ENCODE measurements at regions not wholly inside any gene's neighbourhood (a gene's known extent, or its start where the extent isn't known, plus 50 kb on each side); places are given as distances from the start of the nearest gene placed in this dataset.

DNA sequence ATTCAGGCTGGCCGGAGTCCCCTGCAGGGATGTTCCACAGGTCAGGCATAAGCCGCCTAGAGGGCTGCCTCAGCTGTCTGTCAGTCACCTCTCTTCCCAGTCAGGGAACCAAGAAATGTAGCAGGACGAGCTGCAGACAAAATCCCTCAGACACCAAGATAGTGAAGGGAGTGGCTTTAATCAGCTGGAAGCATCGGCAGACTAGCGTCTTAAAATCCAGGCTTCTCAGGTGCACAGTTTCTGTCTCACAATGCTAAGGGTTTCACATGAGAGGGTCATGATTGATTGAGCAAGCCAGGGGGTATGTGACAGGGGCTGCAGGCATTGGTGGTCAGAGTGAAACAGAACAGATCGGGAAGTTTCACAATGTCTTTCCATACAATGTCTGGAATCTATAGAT lies 247.2 kb downstream of the CDH10 start:
- TF ChIP-seq, protein P1, sequence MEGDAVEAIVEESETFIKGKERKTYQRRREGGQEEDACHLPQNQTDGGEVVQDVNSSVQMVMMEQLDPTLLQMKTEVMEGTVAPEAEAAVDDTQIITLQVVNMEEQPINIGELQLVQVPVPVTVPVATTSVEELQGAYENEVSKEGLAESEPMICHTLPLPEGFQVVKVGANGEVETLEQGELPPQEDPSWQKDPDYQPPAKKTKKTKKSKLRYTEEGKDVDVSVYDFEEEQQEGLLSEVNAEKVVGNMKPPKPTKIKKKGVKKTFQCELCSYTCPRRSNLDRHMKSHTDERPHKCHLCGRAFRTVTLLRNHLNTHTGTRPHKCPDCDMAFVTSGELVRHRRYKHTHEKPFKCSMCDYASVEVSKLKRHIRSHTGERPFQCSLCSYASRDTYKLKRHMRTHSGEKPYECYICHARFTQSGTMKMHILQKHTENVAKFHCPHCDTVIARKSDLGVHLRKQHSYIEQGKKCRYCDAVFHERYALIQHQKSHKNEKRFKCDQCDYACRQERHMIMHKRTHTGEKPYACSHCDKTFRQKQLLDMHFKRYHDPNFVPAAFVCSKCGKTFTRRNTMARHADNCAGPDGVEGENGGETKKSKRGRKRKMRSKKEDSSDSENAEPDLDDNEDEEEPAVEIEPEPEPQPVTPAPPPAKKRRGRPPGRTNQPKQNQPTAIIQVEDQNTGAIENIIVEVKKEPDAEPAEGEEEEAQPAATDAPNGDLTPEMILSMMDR (IDR thresholded peaks at IDR 0.05 in 2 of 3, conservative IDR thresholded peaks at IDR 0.05 in 1 of 3; ENCODE audit: insufficient read depth in 2 of 3, low read depth in 1 of 3, low read length in 3 of 3), result no peak
- TF ChIP-seq TGIF2 (CRISPR knock-in tag; IDR thresholded peaks at IDR 0.05) (no peak), SMAD2 (IDR thresholded peaks at IDR 0.05; ENCODE audit: low read depth, low read length) (no peak), EZH2 (IDR thresholded peaks at IDR 0.05; ENCODE audit: borderline replicate concordance, low read depth, low read length) (no peak), SNRNP70 (optimal IDR thresholded peaks at IDR 0.05; ENCODE audit: low read depth, low read length) (no peak), ZNF354B (CRISPR knock-in tag; IDR thresholded peaks at IDR 0.05) (no peak), ATF7 (IDR thresholded peaks at IDR 0.05) (no peak), ZFX (CRISPR knock-in tag; IDR thresholded peaks at IDR 0.05) (no peak), HCFC1 (IDR thresholded peaks at IDR 0.05; ENCODE audit: low read depth, low read length) (no peak), EP300 (IDR thresholded peaks at IDR 0.05; ENCODE audit: low read length) (no peak), IFI16 (CRISPR knock-in tag; IDR thresholded peaks at IDR 0.05) (no peak)
- TF ChIP-seq, protein P2, sequence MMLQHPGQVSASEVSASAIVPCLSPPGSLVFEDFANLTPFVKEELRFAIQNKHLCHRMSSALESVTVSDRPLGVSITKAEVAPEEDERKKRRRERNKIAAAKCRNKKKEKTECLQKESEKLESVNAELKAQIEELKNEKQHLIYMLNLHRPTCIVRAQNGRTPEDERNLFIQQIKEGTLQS (IDR thresholded peaks at IDR 0.05), result no peak
- TF ChIP-seq, protein P2 (CRISPR knock-in tag; conservative IDR thresholded peaks at IDR 0.05), result no peak
- TF ChIP-seq, protein P3, sequence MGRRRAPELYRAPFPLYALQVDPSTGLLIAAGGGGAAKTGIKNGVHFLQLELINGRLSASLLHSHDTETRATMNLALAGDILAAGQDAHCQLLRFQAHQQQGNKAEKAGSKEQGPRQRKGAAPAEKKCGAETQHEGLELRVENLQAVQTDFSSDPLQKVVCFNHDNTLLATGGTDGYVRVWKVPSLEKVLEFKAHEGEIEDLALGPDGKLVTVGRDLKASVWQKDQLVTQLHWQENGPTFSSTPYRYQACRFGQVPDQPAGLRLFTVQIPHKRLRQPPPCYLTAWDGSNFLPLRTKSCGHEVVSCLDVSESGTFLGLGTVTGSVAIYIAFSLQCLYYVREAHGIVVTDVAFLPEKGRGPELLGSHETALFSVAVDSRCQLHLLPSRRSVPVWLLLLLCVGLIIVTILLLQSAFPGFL (CRISPR knock-in tag; IDR thresholded peaks at IDR 0.05), result no peak
- TF ChIP-seq, protein P4, sequence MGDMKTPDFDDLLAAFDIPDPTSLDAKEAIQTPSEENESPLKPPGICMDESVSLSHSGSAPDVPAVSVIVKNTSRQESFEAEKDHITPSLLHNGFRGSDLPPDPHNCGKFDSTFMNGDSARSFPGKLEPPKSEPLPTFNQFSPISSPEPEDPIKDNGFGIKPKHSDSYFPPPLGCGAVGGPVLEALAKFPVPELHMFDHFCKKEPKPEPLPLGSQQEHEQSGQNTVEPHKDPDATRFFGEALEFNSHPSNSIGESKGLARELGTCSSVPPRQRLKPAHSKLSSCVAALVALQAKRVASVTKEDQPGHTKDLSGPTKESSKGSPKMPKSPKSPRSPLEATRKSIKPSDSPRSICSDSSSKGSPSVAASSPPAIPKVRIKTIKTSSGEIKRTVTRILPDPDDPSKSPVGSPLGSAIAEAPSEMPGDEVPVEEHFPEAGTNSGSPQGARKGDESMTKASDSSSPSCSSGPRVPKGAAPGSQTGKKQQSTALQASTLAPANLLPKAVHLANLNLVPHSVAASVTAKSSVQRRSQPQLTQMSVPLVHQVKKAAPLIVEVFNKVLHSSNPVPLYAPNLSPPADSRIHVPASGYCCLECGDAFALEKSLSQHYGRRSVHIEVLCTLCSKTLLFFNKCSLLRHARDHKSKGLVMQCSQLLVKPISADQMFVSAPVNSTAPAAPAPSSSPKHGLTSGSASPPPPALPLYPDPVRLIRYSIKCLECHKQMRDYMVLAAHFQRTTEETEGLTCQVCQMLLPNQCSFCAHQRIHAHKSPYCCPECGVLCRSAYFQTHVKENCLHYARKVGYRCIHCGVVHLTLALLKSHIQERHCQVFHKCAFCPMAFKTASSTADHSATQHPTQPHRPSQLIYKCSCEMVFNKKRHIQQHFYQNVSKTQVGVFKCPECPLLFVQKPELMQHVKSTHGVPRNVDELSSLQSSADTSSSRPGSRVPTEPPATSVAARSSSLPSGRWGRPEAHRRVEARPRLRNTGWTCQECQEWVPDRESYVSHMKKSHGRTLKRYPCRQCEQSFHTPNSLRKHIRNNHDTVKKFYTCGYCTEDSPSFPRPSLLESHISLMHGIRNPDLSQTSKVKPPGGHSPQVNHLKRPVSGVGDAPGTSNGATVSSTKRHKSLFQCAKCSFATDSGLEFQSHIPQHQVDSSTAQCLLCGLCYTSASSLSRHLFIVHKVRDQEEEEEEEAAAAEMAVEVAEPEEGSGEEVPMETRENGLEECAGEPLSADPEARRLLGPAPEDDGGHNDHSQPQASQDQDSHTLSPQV (IDR thresholded peaks at IDR 0.05), result no peak
